ENCODE measurements at regions not wholly inside any gene's neighbourhood (a gene's known extent, or its start where the extent isn't known, plus 50 kb on each side); places are given as distances from the start of the nearest gene placed in this dataset.

DNA sequence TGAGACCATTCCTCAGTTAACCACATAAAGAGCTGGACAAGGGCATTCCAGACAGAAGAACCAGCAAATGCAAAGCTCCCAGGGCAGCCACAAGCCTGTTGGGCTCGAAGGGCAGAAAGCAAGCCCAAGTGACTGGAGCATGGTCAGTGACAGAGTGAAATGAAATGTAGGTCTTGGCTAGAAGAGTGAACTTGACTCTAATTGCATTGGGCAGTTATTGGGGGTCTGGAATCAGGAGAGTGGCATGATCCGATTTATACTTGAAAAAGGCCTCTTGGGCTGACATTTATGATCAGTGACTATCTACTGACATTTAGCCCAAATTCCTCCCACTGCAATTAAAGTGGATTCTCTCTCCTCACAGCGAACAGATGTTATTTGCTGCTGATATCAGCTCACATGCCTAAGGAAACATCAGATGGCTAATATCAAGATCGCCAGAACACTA lies 152.5 kb upstream of the KLF7 start:
- in situ Hi-C loops (cut with MboI; ENCODE audit: low sequenced_read_pairs, unreplicated experiment) = no loop called here
- no peak for DNase-seq (ENCODE audit: low spot score)
- TF ChIP-seq, protein P1, sequence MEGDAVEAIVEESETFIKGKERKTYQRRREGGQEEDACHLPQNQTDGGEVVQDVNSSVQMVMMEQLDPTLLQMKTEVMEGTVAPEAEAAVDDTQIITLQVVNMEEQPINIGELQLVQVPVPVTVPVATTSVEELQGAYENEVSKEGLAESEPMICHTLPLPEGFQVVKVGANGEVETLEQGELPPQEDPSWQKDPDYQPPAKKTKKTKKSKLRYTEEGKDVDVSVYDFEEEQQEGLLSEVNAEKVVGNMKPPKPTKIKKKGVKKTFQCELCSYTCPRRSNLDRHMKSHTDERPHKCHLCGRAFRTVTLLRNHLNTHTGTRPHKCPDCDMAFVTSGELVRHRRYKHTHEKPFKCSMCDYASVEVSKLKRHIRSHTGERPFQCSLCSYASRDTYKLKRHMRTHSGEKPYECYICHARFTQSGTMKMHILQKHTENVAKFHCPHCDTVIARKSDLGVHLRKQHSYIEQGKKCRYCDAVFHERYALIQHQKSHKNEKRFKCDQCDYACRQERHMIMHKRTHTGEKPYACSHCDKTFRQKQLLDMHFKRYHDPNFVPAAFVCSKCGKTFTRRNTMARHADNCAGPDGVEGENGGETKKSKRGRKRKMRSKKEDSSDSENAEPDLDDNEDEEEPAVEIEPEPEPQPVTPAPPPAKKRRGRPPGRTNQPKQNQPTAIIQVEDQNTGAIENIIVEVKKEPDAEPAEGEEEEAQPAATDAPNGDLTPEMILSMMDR (IDR thresholded peaks at IDR 0.05; ENCODE audit: borderline replicate concordance, control extremely low read depth, extremely low read depth, insufficient read depth, missing control alignments) = no peak

DNA sequence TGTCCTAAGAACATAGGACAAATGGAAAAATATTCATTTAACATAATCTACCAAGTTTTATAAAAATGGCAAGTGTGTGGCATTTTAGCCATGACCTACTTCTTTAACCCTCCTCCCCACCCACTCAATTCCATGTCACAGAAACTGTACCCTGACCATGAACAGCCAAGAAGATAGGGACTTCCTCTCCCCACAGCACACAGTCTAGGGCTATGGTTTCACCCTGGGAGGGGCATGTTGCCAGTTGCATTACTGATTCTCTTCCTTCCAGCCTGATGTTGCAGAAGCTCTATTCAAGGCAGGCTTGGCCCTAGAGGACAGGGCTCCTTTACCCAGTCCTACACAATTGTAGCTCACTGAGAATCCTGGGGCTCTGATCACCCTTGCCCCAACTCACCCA lies 153.6 kb upstream of the KLF7 start:
- in situ Hi-C loops (cut with MboI; ENCODE audit: low sequenced_read_pairs, unreplicated experiment) = no loop called here
- DNase-seq (ENCODE audit: low spot score) = no peak
- TF ChIP-seq, protein P1 (IDR thresholded peaks at IDR 0.05; ENCODE audit: borderline replicate concordance, control extremely low read depth, extremely low read depth, insufficient read depth, missing control alignments) = no peak

DNA sequence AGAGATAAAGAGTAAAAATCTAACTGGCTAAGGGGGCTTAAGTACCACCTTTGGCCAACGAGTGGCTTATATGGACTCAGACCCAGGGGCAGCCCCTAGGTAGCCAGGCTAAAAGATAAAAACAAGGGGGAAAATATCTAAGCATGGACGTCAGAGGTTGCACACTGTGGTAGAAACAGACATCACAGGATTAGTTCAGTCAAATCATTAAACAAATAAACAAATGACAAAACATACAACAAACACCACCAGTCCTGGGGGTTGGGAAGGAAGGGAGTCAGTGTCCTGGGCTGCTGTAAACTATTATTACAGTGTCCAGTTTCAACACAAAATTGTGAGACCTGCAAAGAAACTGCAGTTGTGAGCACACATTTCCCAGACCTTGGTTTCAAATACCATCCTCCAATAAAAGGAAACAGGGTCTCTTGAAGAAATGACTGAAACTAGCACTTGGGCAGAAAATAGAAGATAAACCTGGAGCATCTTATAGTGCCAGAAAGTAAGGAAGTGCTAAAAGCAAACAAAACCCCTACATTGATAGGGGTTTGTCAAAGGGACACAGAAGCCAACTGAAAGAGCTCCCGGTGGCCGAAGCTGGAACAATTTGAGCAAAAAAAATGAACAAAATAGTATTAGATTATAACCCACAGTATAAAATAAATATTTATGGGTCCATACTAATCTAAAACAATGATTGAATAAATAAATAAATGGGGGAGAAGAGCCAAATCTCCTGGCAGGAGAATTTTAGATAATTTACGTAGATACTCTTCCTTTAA lies 154.8 kb upstream of the KLF7 start:
- DNase-seq (ENCODE audit: low spot score) = no peak

DNA sequence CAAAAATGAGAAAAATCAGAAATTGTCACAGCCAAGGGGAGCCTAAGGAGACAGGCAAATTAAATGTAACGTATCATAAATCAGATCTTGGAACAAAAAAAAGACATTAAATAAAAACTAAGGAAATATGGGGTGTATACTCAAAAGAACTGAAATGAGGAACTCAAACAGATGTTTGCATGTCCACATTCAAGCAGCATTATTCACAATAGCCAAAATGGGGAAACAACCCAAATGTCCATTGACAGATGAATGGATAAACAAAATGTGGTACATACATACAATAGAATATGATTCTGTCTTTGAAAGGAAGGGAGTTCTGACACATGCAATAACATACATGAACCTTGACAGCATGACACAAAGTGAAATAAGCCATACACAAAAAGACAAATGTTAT lies 155.8 kb upstream of the KLF7 start:
- in situ Hi-C loops (cut with MboI; ENCODE audit: low sequenced_read_pairs, unreplicated experiment) = no loop called here
- TF ChIP-seq, protein P1 (IDR thresholded peaks at IDR 0.05; ENCODE audit: borderline replicate concordance, control extremely low read depth, extremely low read depth, insufficient read depth, missing control alignments) = no peak
- no peak for DNase-seq (ENCODE audit: low spot score)

More for the DNA sequence above, 154.8 kb upstream of the KLF7 start:
- TF ChIP-seq, protein P1 (IDR thresholded peaks at IDR 0.05; ENCODE audit: borderline replicate concordance, control extremely low read depth, extremely low read depth, insufficient read depth, missing control alignments) = no peak
- in situ Hi-C loops (cut with MboI; ENCODE audit: low sequenced_read_pairs, unreplicated experiment) = no loop called here

DNA sequence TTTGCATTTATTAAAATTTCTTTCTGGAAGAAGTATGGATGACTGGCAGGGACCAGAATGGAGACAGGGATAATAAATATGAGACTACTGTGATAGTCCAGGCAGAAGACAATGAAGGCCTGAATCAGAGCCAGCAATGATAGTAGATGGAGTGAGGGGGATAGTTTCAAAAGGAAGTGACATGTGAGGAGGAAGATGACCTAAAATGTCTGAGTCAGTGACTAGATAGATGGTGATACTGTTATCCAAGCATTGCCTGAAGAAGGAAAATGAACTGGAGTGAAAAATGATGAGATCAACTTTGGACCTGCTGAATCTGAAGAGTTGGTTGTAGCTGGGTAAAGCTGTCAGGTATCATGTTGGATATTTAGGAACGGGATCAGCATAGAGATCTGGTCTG lies 158.3 kb upstream of the KLF7 start:
- DNase-seq (ENCODE audit: low spot score) = no peak
- in situ Hi-C loops (cut with MboI; ENCODE audit: low sequenced_read_pairs, unreplicated experiment) = no loop called here
- TF ChIP-seq, protein P1 (IDR thresholded peaks at IDR 0.05; ENCODE audit: borderline replicate concordance, control extremely low read depth, extremely low read depth, insufficient read depth, missing control alignments) = no peak

DNA sequence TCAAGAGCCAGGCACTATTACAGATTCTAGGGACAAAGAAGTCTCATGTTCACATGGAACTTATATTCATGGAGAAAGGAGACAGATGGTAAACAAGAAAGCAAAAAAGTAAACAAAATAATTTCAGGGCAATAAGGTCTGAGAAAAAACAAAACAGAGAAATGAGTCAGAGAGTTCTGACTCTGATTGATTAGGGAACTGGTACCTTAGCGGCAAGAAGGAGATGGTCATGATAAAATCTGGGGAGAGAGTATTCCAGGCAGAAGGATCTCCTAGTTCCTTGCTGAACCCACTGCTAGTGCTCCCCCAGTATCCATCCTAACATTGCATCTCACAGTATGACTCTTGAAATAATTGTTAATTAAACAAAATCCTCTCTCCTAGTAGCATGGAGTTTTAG lies 161.8 kb upstream of the KLF7 start:
- in situ Hi-C loops (cut with MboI; ENCODE audit: low sequenced_read_pairs, unreplicated experiment) = no loop called here
- TF ChIP-seq, protein P1 (IDR thresholded peaks at IDR 0.05; ENCODE audit: borderline replicate concordance, control extremely low read depth, extremely low read depth, insufficient read depth, missing control alignments) = no peak
- DNase-seq (ENCODE audit: low spot score) = no peak
